Spleen (tissue), 7 donors: ENCODE measurements at regions not wholly inside any gene's neighbourhood (a gene's known extent, or its start where the extent isn't known, plus 50 kb on each side); places are given as distances from the start of the nearest gene placed in this dataset.

Experiments
- CTCF ChIP-seq, 11 experiments: fragments of 200-600 bp in 7 of 11; fragments of 450-650 bp in 4 of 11; sonication (generic) in 4 of 11; IDR thresholded peaks in 8 of 11; conservative IDR thresholded peaks in 3 of 11; 1 replicate in 7 of 11; 2 replicates in 4 of 11; pipeline versions ENCODE4 v1.4.0 to v1.8.0; 2016 to 2021; ENCODE audit warnings: antibody characterized with exemption in 11 of 11, inconsistent platforms in 4 of 11, mild to moderate bottlenecking in 1 of 11
- POLR2AphosphoS5 ChIP-seq, 3 donors: sonication (generic); formaldehyde crosslinking; IDR thresholded peaks; one replicate each; pipeline ENCODE4 v1.5.1; 2017; ENCODE audit warnings: antibody characterized with exemption in 3 of 3
- donor health status: DM: no; HTN: no; CAD: no; lungs with moderate emphysema.
- donor health status: DM: no; HTN: no; CAD: no.
- donor health status: DM: no; HTN: no; CAD: no.

- TF ChIP-seq CTCF (IDR thresholded peaks at IDR 0.05 in 8 of 11, conservative IDR thresholded peaks at IDR 0.05 in 3 of 11): no peak
- TF ChIP-seq POLR2AphosphoS5 (IDR thresholded peaks at IDR 0.05): no peak
Measured at GRCh38 chr12:19834592-19834991, 395.3 kb downstream of the AEBP2 start.
